Breast epithelium (tissue), 4 donors: ENCODE measurements at regions not wholly inside any gene's neighbourhood (a gene's known extent, or its start where the extent isn't known, plus 50 kb on each side); places are given as distances from the start of the nearest gene placed in this dataset.

Experiments used
- DNase-seq, 2 donors: peaks; one replicate each; pipeline ENCODE4 v3.0.0-alpha.2; 2019; ENCODE audit warnings: low spot score in 2 of 2
- H3K27ac ChIP-seq, 2 donors: fragments of 200-600 bp; sonication (generic) in 1 of 2; one replicate each; pipeline ENCODE4 v1.5.1; 2016 to 2019; ENCODE audit warnings: mild to moderate bottlenecking in 1 of 2
- H3K27me3 ChIP-seq, 2 donors: fragments of 200-600 bp; sonication (generic) in 1 of 2; one replicate each; pipeline versions ENCODE4 v1.5.1 to v1.6.0; 2017 to 2019; ENCODE audit warnings: control low read depth in 1 of 2, mild to moderate bottlenecking in 1 of 2
- H3K36me3 ChIP-seq: fragments of 200-600 bp; one replicate; pipeline ENCODE4 v1.5.1; 2019
- H3K4me1 ChIP-seq, 2 donors: fragments of 200-600 bp; sonication (generic); one replicate each; pipeline ENCODE4 v1.5.1; 2016 to 2019; ENCODE audit warnings: control low read depth in 1 of 2
- H3K4me3 ChIP-seq, 3 donors: fragments of 200-600 bp; sonication (generic); 1 replicate in 2 of 3; 2 replicates in 1 of 3; pipeline ENCODE4 v1.5.1; 2016 to 2019; ENCODE audit warnings: mild to moderate bottlenecking in 3 of 3, moderate library complexity in 2 of 3
- H3K9me3 ChIP-seq, 2 donors: fragments of 200-600 bp; sonication (generic) in 1 of 2; one replicate each; pipeline ENCODE4 v1.5.1; 2016 to 2019; ENCODE audit warnings: control low read depth in 1 of 2
- CTCF ChIP-seq, 3 donors: fragments of 450-650 bp; IDR thresholded peaks; one replicate each; pipeline ENCODE4 v1.5.1; 2016 to 2017; ENCODE audit warnings: antibody characterized with exemption in 3 of 3, mild to moderate bottlenecking in 3 of 3, moderate library complexity in 3 of 3
- POLR2A ChIP-seq: fragments of 450-650 bp; IDR thresholded peaks from one replicate; pipeline ENCODE4 v1.6.1; 2016; ENCODE audit warnings: antibody characterized with exemption, mild to moderate bottlenecking, moderate library complexity
- POLR2AphosphoS5 ChIP-seq, 3 donors: sonication (generic); formaldehyde crosslinking; IDR thresholded peaks; one replicate each; pipeline ENCODE4 v1.6.1; 2017; ENCODE audit warnings: antibody characterized with exemption in 3 of 3
- intact Hi-C: fragments of 100-400 bp; cut with DNase I; formaldehyde crosslinking; loops from one replicate; pipeline ENCODE4 v1.15.1; 2023; ENCODE audit warnings: low total_unique reads

GRCh38 chr2:198456418-198456817 is 652.0 kb downstream of the PLCL1 start:
- Histone ChIP-seq H3K36me3 (no peaks in the 10 kb centered on the region), H3K27ac (no peak overlapping the region), H3K9me3 (no peaks in the 10 kb centered on the region), H3K4me1 (no peaks in the 10 kb centered on the region), H3K27me3 (no peaks in the 10 kb centered on the region), H3K4me3 (no peak overlapping the region)
- TF ChIP-seq POLR2AphosphoS5 (IDR thresholded peaks at IDR 0.05), result no peak
- TF ChIP-seq CTCF (IDR thresholded peaks at IDR 0.05), result no peak
- TF ChIP-seq POLR2A, result no peak
- no peak for DNase-seq
- intact Hi-C loops, result no loop called here

- Histone ChIP-seq H3K4me3 (no peak overlapping the region), H3K27ac (no peak overlapping the region), H3K27me3 (no peaks in the 10 kb centered on the region), H3K4me1 (no peaks in the 10 kb centered on the region), H3K9me3 (no peaks in the 10 kb centered on the region), H3K36me3 (no peaks in the 10 kb centered on the region)
- no peak for TF ChIP-seq POLR2AphosphoS5 (IDR thresholded peaks at IDR 0.05)
- no peak for TF ChIP-seq CTCF (IDR thresholded peaks at IDR 0.05)
- no peak for TF ChIP-seq POLR2A
- DNase-seq, result no peak
- intact Hi-C loops, result no loop called here
Observed at GRCh38 chr2:198453866-198454265, 649.5 kb downstream of the PLCL1 start.

- Histone ChIP-seq H3K27me3 (no peaks in the 10 kb centered on the region), H3K4me1 (no peaks in the 10 kb centered on the region), H3K36me3 (no peaks in the 10 kb centered on the region), H3K4me3 (no peak overlapping the region), H3K9me3 (no peaks in the 10 kb centered on the region), H3K27ac (no peak overlapping the region)
- no peak for DNase-seq
- intact Hi-C loops, result no loop called here
- no peak for TF ChIP-seq POLR2AphosphoS5 (IDR thresholded peaks at IDR 0.05)
- TF ChIP-seq POLR2A, result no peak
- no peak for TF ChIP-seq CTCF (IDR thresholded peaks at IDR 0.05)
Observed at GRCh38 chr2:198452327-198452726, 647.9 kb downstream of the PLCL1 start.

- H3K4me3 ChIP-seq, result no peak overlapping the region
- intact Hi-C loops, result no loop called here
- no peaks in the 10 kb centered on the region for H3K9me3 ChIP-seq
- H3K4me1 ChIP-seq, result no peaks in the 10 kb centered on the region
- TF ChIP-seq POLR2A, result no peak
- TF ChIP-seq CTCF (IDR thresholded peaks at IDR 0.05), result no peak
- no peak for TF ChIP-seq POLR2AphosphoS5 (IDR thresholded peaks at IDR 0.05)
- DNase-seq, result no peak
- H3K27ac ChIP-seq, result no peak overlapping the region
- no peaks in the 10 kb centered on the region for H3K36me3 ChIP-seq
- H3K27me3 ChIP-seq, result no peaks in the 10 kb centered on the region
Observed at GRCh38 chr2:198448789-198449188, 644.4 kb downstream of the PLCL1 start.

- H3K27ac ChIP-seq, result no peak overlapping the region
- no peaks in the 10 kb centered on the region for H3K27me3 ChIP-seq
- DNase-seq, result no peak
- no peak overlapping the region for H3K4me3 ChIP-seq
- H3K4me1 ChIP-seq, result no peaks in the 10 kb centered on the region
- no peaks in the 10 kb centered on the region for H3K36me3 ChIP-seq
- H3K9me3 ChIP-seq, result no peaks in the 10 kb centered on the region
- TF ChIP-seq POLR2A (no peak), POLR2AphosphoS5 (IDR thresholded peaks at IDR 0.05) (no peak), CTCF (IDR thresholded peaks at IDR 0.05) (no peak)
- intact Hi-C loops, result no loop called here
Observed at GRCh38 chr2:198444800-198445287, 640.5 kb downstream of the PLCL1 start.
